Spinal cord (tissue), 9 donors: ENCODE measurements at regions not wholly inside any gene's neighbourhood (a gene's known extent, or its start where the extent isn't known, plus 50 kb on each side); places are given as distances from the start of the nearest gene placed in this dataset.

ENCODE experiments used
- DNase-seq, 6 donors: peaks; one replicate each; pipeline versions ENCODE4 v3.0.0 to v3.0.0-alpha.2; 2013 to 2015; ENCODE audit warnings: low spot score in 6 of 6, low read depth in 4 of 6
- H3K27ac ChIP-seq: one replicate; pipeline ENCODE4 v1.5.1; 2013; ENCODE audit warnings: low read depth, low read length, control low read depth
- H3K27me3 ChIP-seq: one replicate; pipeline ENCODE4 v1.6.1; 2013; ENCODE audit warnings: low read length; ENCODE audit not compliant: control insufficient read depth, insufficient read depth
- H3K36me3 ChIP-seq: one replicate; pipeline ENCODE4 v1.6.1; 2013; ENCODE audit warnings: low read length; ENCODE audit not compliant: control insufficient read depth, insufficient read depth
- H3K4me1 ChIP-seq: one replicate; pipeline ENCODE4 v1.6.1; 2013; ENCODE audit warnings: low read length; ENCODE audit not compliant: control insufficient read depth, insufficient read depth
- H3K4me3 ChIP-seq: one replicate; pipeline ENCODE4 v1.5.1; 2013; ENCODE audit warnings: low read depth, low read length, control low read depth
- H3K9me3 ChIP-seq: one replicate; pipeline ENCODE4 v1.6.1; 2013; ENCODE audit warnings: low read length; ENCODE audit not compliant: control insufficient read depth, insufficient read depth
- WGBS: methylation state at CpG from one replicate; pipeline ENCODE4 v1.1.5; 2013; ENCODE audit warnings: missing lambda C conversion rate; ENCODE audit not compliant: insufficient coverage; 5-methylcytosine and 5-hydroxymethylcytosine counted together
- donor health status: healthy.

DNA sequence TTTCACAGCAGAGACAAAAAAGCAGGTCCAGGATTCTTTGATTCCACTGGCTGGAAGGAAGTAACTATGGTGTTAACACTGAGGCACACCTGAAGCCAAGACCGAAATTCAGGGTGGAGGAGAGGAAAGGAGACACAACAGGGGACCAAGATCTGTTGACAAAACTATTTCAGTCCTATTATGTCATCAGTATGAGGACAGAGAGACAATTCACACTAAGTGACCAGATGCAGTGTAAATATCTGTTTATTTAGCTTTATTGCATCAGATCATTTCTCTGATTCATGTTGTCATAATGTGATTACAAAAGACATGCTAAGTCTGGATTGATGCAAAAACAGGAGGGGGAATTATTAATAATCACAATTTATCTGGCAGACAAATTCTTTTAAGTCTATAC, 118.8 kb downstream of the SIPA1L2 start:
- no peak for DNase-seq
- H3K4me3 ChIP-seq: no peak overlapping the region
- no peaks in the 10 kb centered on the region for H3K9me3 ChIP-seq
- H3K36me3 ChIP-seq: peaks cover 3% of the 10 kb centered on the region
- WGBS: no CpG with 5 or more reads among the region's 1 CpG
- H3K4me1 ChIP-seq: peaks cover 15% of the 10 kb centered on the region
- no peaks in the 10 kb centered on the region for H3K27me3 ChIP-seq
- no peak overlapping the region for H3K27ac ChIP-seq

DNA sequence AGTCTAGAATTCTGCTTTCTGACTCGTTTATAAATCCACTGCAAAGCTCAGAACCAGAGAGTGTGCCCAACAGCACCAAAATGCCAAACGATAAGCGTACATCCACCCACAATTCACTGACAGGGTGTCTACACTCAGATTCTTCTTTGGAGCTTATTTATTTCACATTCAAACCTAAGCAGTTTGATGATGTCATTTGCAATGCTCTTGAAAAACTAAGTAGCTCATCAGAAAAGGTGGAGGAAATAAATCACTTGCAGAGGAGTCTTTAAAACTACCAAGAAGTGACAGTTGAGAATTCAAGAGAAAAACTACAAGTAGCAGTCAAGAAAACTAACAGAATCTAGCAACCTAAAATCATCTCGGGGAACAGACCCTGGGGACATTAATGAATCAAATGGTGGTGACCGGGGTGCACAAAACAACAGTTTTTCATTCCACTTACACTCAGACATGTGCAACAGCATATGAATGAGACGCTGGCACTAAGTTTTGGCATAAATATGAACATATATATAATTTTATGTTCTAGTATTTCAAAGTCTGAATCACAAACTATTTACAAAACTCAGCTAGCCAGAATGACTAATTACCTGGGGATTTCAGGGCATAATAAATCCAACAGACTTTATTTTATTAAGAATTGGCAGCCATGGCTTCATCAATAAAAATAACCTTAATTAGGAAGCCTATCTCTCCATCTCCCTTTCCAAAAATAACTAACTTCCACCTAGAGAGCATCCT, 119.4 kb downstream of the SIPA1L2 start:
- Histone ChIP-seq H3K4me3 (no peak overlapping the region), H3K27ac (no peak overlapping the region), H3K36me3 (peaks cover 3% of the 10 kb centered on the region), H3K27me3 (no peaks in the 10 kb centered on the region), H3K9me3 (no peaks in the 10 kb centered on the region), H3K4me1 (peaks cover 15% of the 10 kb centered on the region)
- peak in 1 of 6 donors; percentile 27 for DNase-seq
- 38% methylated on average over 1 of the region's 6 CpGs for WGBS

DNA sequence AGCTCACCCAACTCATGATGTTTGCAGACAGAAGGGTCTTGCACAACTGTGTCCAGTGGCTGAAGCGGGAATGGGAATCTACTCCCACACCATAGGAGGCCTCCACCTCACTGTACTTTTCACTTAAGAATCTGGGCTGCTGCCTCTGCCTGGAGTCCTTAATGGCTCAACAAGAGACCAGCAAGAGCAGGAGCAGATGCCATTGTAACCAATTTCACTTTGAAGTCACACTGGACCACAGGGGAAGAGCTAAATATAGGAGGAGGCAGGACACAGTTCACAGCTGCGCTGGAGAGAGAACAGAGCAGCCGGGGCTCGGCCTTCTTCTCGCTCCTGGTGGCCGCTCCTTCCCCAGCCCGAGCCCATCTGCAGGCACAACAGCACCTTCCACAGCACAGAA, 120.4 kb downstream of the SIPA1L2 start:
- H3K4me3 ChIP-seq: no peak overlapping the region
- peak in 1 of 6 donors; percentile 20 for DNase-seq
- no peaks in the 10 kb centered on the region for H3K27me3 ChIP-seq
- peaks cover 3% of the 10 kb centered on the region for H3K36me3 ChIP-seq
- H3K9me3 ChIP-seq: no peaks in the 10 kb centered on the region
- peaks cover 15% of the 10 kb centered on the region for H3K4me1 ChIP-seq
- H3K27ac ChIP-seq: no peak overlapping the region
- 62% methylated on average over 6 of the region's 7 CpGs for WGBS

DNA sequence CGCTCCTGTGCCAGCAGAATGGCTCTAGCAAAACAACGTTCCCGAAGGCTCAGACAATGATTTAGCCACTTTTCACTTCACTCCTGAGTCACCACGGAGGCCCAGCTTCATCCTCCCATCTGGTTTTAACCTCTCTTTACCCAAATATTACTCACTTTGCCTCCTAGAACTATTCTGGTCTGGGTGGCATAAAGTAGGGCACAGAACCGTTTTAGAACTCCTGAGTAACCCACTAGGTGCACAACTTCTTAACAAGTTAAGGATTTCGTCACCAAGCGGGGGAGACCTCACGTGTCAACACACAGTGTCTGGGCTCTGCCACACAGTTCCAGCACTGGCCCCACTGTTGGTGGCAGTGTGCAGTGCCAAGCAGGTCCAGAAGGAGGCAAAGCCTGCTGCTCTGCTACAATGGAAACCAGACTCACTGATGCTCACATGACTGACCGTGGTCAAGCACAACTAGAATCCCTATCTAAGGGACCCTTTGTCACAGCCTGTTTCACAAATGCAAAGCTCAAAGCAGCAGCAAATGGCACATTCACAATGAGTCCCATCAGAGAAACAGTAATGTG, 121.7 kb downstream of the SIPA1L2 start:
- H3K4me1 ChIP-seq: peaks cover 15% of the 10 kb centered on the region
- 50% methylated on average over 9 of the region's 9 CpGs for WGBS
- no peak overlapping the region for H3K4me3 ChIP-seq

DNA sequence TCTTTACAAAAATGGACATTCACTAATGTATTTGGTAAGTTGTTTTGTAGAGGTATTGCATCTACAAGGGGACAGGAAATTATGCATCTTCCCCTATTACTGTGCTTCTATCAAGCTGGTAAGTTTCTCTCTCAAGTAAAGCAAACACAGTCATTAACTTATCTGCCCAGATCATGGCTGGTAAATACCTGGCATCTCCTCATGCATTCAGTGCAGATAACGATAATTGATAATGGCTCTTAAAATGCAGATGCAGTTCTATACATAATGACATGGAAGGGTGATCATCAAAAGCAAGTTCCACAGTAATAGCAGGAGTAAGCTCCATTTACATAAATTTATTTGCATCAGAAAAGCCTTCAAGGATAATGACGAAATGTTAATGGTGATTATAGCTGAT, 122.4 kb downstream of the SIPA1L2 start:
- Histone ChIP-seq H3K4me1 (peaks cover 15% of the 10 kb centered on the region), H3K36me3 (no peaks in the 10 kb centered on the region), H3K27ac (no peak overlapping the region), H3K27me3 (no peaks in the 10 kb centered on the region), H3K4me3 (no peak overlapping the region), H3K9me3 (no peaks in the 10 kb centered on the region)
- peak in 1 of 6 donors; percentile 39 for DNase-seq
- WGBS: no CpG with 5 or more reads among the region's 2 CpGs

More for the DNA sequence above, 121.7 kb downstream of the SIPA1L2 start:
- Histone ChIP-seq H3K27me3 (no peaks in the 10 kb centered on the region), H3K36me3 (no peaks in the 10 kb centered on the region), H3K9me3 (no peaks in the 10 kb centered on the region), H3K27ac (no peak overlapping the region)
- DNase-seq: peak in 2 of 6 donors; percentile 65 to 83

DNA sequence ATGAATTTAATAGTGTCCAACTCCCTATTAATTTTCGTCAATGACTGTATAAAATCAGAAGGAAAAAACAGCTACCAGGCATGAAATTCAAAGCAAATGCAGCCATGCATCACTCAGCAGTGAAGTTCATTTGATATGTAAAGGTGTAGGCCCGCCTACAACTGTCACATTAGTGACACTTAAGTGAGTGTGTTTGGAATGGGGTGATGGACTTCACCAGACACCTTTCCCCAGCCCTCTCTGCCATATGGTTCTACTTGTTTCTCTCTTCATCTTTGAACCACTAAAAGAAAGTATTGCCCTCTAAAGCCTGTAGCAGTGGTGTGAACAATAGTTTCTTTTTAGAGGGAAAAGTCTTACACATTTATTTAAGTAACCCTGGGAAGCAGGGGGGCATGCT, 124.0 kb downstream of the SIPA1L2 start:
- peaks cover 15% of the 10 kb centered on the region for H3K4me1 ChIP-seq
- no peaks in the 10 kb centered on the region for H3K9me3 ChIP-seq
- no peak overlapping the region for H3K27ac ChIP-seq
- no peaks in the 10 kb centered on the region for H3K36me3 ChIP-seq
- H3K4me3 ChIP-seq: no peak overlapping the region
- H3K27me3 ChIP-seq: no peaks in the 10 kb centered on the region
- DNase-seq: no peak
- no CpG with 5 or more reads among the region's 2 CpGs for WGBS

DNA sequence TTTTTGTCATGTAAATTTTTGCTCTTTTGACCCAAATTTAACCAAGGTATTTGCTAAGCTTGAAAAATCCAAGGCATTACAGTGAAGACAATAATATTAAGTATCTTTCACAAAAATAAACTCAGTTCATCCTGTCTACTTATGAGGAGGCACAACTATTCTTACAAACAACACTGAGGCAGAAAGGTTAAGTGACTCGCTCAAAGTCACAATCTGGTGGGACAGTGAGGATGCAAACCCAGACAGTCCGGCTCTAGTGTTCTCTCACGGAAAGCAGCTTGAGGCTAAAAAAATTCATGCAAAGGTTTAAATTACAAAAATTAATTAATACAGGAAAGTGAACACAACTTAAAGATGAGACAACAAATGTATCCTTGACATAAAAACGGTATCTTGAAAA, 125.3 kb downstream of the SIPA1L2 start:
- Histone ChIP-seq H3K36me3 (no peaks in the 10 kb centered on the region), H3K4me3 (no peak overlapping the region), H3K4me1 (peaks cover 12% of the 10 kb centered on the region), H3K27me3 (no peaks in the 10 kb centered on the region), H3K9me3 (no peaks in the 10 kb centered on the region), H3K27ac (no peak overlapping the region)
- WGBS: no CpG with 5 or more reads among the region's 4 CpGs
- DNase-seq: no peak

DNA sequence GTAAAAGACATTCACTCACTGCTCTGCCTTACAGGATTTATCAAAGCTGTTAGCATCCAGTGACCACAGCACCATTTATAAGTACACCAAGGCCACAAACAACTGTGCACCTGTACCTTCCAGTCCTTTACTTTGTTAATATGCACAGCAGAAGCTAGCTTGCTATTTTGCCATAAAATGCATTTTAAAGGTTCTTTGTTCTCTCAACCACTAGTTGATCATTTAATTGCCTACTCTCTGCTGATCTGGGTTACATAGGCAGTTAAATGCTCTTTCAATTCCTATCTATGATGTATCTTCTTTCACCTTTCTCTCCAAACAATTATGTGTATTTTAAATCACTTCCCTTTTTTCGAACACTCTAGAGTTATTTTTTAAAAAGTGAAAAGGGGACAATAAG, 126.4 kb downstream of the SIPA1L2 start:
- no peak overlapping the region for H3K4me3 ChIP-seq
- DNase-seq: no peak
- H3K9me3 ChIP-seq: no peaks in the 10 kb centered on the region
- H3K27me3 ChIP-seq: no peaks in the 10 kb centered on the region
- no peak overlapping the region for H3K27ac ChIP-seq
- no peaks in the 10 kb centered on the region for H3K36me3 ChIP-seq
- no CpG with 5 or more reads among the region's 1 CpG for WGBS
- peaks cover 3% of the 10 kb centered on the region for H3K4me1 ChIP-seq

DNA sequence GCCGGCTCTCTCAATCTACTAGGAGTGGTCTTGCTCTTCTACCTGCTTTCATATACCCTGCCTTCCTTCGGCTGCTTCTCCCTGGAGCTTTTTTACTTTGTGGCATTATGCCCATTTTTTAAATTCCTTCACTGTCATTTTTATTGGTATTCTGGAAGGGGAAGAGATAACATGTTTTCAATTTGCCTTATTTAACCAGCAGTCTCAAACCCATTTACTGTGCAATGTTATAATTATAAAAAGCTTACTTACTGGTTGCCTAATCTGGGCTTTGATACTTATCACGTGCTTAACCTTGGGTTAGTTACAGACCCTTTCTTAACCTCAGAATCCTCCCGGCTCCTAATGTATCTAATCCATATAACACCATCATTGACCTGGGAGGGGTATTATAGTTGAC, 128.1 kb downstream of the SIPA1L2 start:
- Histone ChIP-seq H3K27me3 (no peaks in the 10 kb centered on the region), H3K4me1 (no peaks in the 10 kb centered on the region), H3K27ac (no peak overlapping the region), H3K36me3 (no peaks in the 10 kb centered on the region), H3K4me3 (no peak overlapping the region), H3K9me3 (no peaks in the 10 kb centered on the region)
- 100% methylated on average over 1 of the region's 4 CpGs for WGBS
- DNase-seq: no peak

DNA sequence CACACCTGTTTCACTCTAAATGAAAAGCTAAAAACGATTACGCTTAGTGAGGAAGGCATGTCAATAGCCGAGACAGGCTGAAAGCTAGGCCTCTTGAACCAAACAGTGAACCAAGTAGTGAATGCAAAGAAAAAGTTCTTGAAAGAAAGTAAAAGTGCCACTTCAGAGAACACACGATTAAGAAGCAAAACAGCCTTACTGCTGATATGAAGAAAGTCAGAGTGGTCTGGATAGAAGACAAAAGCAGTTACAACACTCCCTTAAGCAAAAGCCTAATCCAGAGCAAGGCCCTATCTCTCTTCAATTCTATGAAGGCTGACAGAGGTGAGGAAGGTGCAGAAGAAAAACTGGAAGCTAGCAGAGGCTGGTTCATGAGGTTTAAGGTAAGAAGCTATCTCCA, 130.7 kb downstream of the SIPA1L2 start:
- Histone ChIP-seq H3K36me3 (no peaks in the 10 kb centered on the region), H3K9me3 (no peaks in the 10 kb centered on the region), H3K27ac (no peak overlapping the region), H3K27me3 (no peaks in the 10 kb centered on the region), H3K4me1 (no peaks in the 10 kb centered on the region), H3K4me3 (no peak overlapping the region)
- no CpG with 5 or more reads among the region's 4 CpGs for WGBS
- no peak for DNase-seq
